ENCODE measurements at regions not wholly inside any gene's neighbourhood (a gene's known extent, or its start where the extent isn't known, plus 50 kb on each side); places are given as distances from the start of the nearest gene placed in this dataset.

GRCh38 chr14:43147485-43147884, 1359.6 kb downstream of the FSCB start:
- TF ChIP-seq POLR2AphosphoS5 (IDR thresholded peaks at IDR 0.05; ENCODE audit: low read depth, low read length) (no peak), CTCF (IDR thresholded peaks at IDR 0.05) (no peak), REST (IDR thresholded peaks at IDR 0.05; ENCODE audit: insufficient read depth in 1 of 2, low read depth in 2 of 2, low read length in 1 of 2) (no peak)

All from Panc1 (cell line).